ENCODE measurements at regions not wholly inside any gene's neighbourhood (a gene's known extent, or its start where the extent isn't known, plus 50 kb on each side); places are given as distances from the start of the nearest gene placed in this dataset.

- TF ChIP-seq PBX3 (IDR thresholded peaks at IDR 0.05), result peak; percentile 56
- TF ChIP-seq FOXM1 (IDR thresholded peaks at IDR 0.05; ENCODE audit: low read depth), result no peak
- no peak for TF ChIP-seq SMC3 (IDR thresholded peaks at IDR 0.05; ENCODE audit: low read depth, low read length)
- TF ChIP-seq SIN3A (IDR thresholded peaks at IDR 0.05; ENCODE audit: borderline replicate concordance, low read depth, low read length), result no peak
- no peak for TF ChIP-seq FOSL2 (IDR thresholded peaks at IDR 0.05; ENCODE audit: borderline replicate concordance, low read depth)
- no peak for TF ChIP-seq USF2 (IDR thresholded peaks at IDR 0.05; ENCODE audit: borderline replicate concordance, low read depth, low read length)
- no peak for TF ChIP-seq RXRA (IDR thresholded peaks at IDR 0.05; ENCODE audit: borderline replicate concordance, low read depth)
- no peak for TF ChIP-seq IRF3 (IDR thresholded peaks at IDR 0.05; ENCODE audit: low read depth, low read length)
Observed at GRCh38 chr21:35345954-35346353, 296.9 kb upstream of the RUNX1 start (continued).

GRCh38 chr21:35344582-35344981 is 295.5 kb upstream of the RUNX1 start:
- Histone ChIP-seq H3K9me3 (no peaks in the 10 kb centered on the region), H3K27ac (ENCODE audit: low read depth in 2 of 2, low read length in 1 of 2) (no peak overlapping the region), H2AFZ (ENCODE audit: low read depth) (no peak overlapping the region), H3K79me2 (ENCODE audit: insufficient read depth) (no peaks in the 10 kb centered on the region), H3K9ac (no peak overlapping the region), H3K36me3 (replicated peaks in 1 of 2; ENCODE audit: control insufficient read depth in 1 of 2, insufficient read depth in 2 of 2, low read length in 1 of 2) (no peaks in the 10 kb centered on the region), H3K4me2 (no peak overlapping the region), H3K4me3 (ENCODE audit: low read depth in 2 of 2, low read length in 1 of 2) (no peak overlapping the region), H4K20me1 (ENCODE audit: insufficient read depth) (no peaks in the 10 kb centered on the region), H3F3A (replicated peaks; ENCODE audit: insufficient read depth) (no peaks in the 10 kb centered on the region), H3K27me3 (ENCODE audit: insufficient read depth) (no peaks in the 10 kb centered on the region), H3K9me2 (no peaks in the 10 kb centered on the region), H3K4me1 (ENCODE audit: control insufficient read depth in 1 of 2, insufficient read depth in 2 of 2, low read depth in 1 of 2, low read length in 1 of 2) (no peaks in the 10 kb centered on the region; a peak in 1 of 4 replicates)
- CTCF ChIA-PET, result no interaction called here
- DNase-seq, result no peak
- POLR2A ChIA-PET, result no interaction called here
- TF ChIP-seq ZBTB33 (IDR thresholded peaks at IDR 0.05; ENCODE audit: borderline replicate concordance, low read depth) (no peak), USF2 (IDR thresholded peaks at IDR 0.05; ENCODE audit: borderline replicate concordance, low read depth, low read length) (no peak), YY1 (IDR thresholded peaks at IDR 0.05; ENCODE audit: low read depth) (no peak), CHD2 (IDR thresholded peaks at IDR 0.05; ENCODE audit: low read length, partially characterized antibody) (no peak), FOXM1 (IDR thresholded peaks at IDR 0.05; ENCODE audit: low read depth) (no peak), NFIC (IDR thresholded peaks at IDR 0.05; ENCODE audit: borderline replicate concordance) (no peak), RCOR1 (IDR thresholded peaks at IDR 0.05; ENCODE audit: low read length) (no peak), ELF1 (IDR thresholded peaks at IDR 0.05) (no peak), GATA2 (CRISPR knock-in tag; IDR thresholded peaks at IDR 0.05) (no peak), TCF12 (IDR thresholded peaks at IDR 0.05) (no peak), TEAD4 (IDR thresholded peaks at IDR 0.05; ENCODE audit: borderline replicate concordance, insufficient read depth) (no peak), GABPA (IDR thresholded peaks at IDR 0.05; ENCODE audit: low read depth) (no peak), NRF1 (IDR thresholded peaks at IDR 0.05; ENCODE audit: low read depth, low read length) (no peak)
- 80% methylated on average over 4 of the region's 4 CpGs for WGBS (ENCODE audit: low lambda C conversion rate)

Data from SK-N-SH (cell line).